HEK293T (cell line): ENCODE measurements at regions not wholly inside any gene's neighbourhood (a gene's known extent, or its start where the extent isn't known, plus 50 kb on each side); places are given as distances from the start of the nearest gene placed in this dataset.

Experiments used
- CTCF ChIA-PET: fragments of 350-600 bp; formaldehyde crosslinking; extraction: SDS; loops from one replicate; lab custom pipeline; 2021; ENCODE audit warnings: antibody characterized with exemption, inconsistent platforms; lab: Yijun Ruan, JAX
- POLR2A ChIA-PET: fragments of 350-600 bp; formaldehyde crosslinking; extraction: SDS; loops from one replicate; lab custom pipeline; 2020; ENCODE audit warnings: antibody characterized with exemption, inconsistent platforms; lab: Yijun Ruan, JAX
- DNase-seq: peaks from one replicate; pipeline ENCODE4 v3.0.0; 2012; ENCODE audit warnings: mixed read lengths; ENCODE audit errors: extremely low spot score
- ARNT ChIP-seq: fragments of 450-650 bp; IDR thresholded peaks from 2 replicates; pipeline ENCODE4 v1.6.1; 2017; ENCODE audit warnings: mild to moderate bottlenecking
- BHLHE40 ChIP-seq: fragments of 450-650 bp; IDR thresholded peaks from 2 replicates; pipeline ENCODE4 v1.6.1; 2016; ENCODE audit warnings: mild to moderate bottlenecking, moderate library complexity, borderline replicate concordance
- CTBP1 ChIP-seq: fragments of 450-650 bp; IDR thresholded peaks from 2 replicates; pipeline ENCODE4 v1.6.1; 2016; ENCODE audit warnings: borderline replicate concordance
- ELF4 ChIP-seq: fragments of 450-650 bp; IDR thresholded peaks from 2 replicates; pipeline ENCODE4 v1.6.1; 2017; ENCODE audit warnings: antibody characterized with exemption
- FOXA1 ChIP-seq: fragments of 450-650 bp; IDR thresholded peaks from 2 replicates; pipeline ENCODE4 v1.6.1; 2016; ENCODE audit warnings: mild to moderate bottlenecking
- FOXK2 ChIP-seq: fragments of 450-650 bp; IDR thresholded peaks from 2 replicates; pipeline ENCODE4 v1.6.1; 2016; ENCODE audit warnings: mild to moderate bottlenecking
- FOXM1 ChIP-seq: fragments of 450-650 bp; IDR thresholded peaks from 2 replicates; pipeline ENCODE4 v1.6.1; 2017; ENCODE audit warnings: mild to moderate bottlenecking, borderline replicate concordance
- HDGF ChIP-seq: fragments of 450-650 bp; IDR thresholded peaks from 2 replicates; pipeline ENCODE4 v1.6.1; 2017; ENCODE audit warnings: antibody characterized with exemption, borderline replicate concordance
- L3MBTL2 ChIP-seq: fragments of 450-650 bp; conservative IDR thresholded peaks from 2 replicates; pipeline ENCODE4 v1.6.1; 2016; ENCODE audit warnings: mild to moderate bottlenecking
- LEF1 ChIP-seq: fragments of 450-650 bp; IDR thresholded peaks from 2 replicates; pipeline ENCODE4 v1.6.1; 2017; ENCODE audit warnings: mild to moderate bottlenecking, borderline replicate concordance
- NFRKB ChIP-seq: fragments of 450-650 bp; IDR thresholded peaks from 2 replicates; pipeline ENCODE4 v1.6.1; 2016; ENCODE audit warnings: mild to moderate bottlenecking, moderate library complexity
- SP1 ChIP-seq: fragments of 450-650 bp; IDR thresholded peaks from 2 replicates; pipeline ENCODE4 v1.6.1; 2017
- SUZ12 ChIP-seq: fragments of 450-650 bp; IDR thresholded peaks from 2 replicates; pipeline ENCODE4 v1.6.1; 2016; ENCODE audit warnings: mild to moderate bottlenecking
- TARDBP ChIP-seq: fragments of 450-650 bp; IDR thresholded peaks from 2 replicates; pipeline ENCODE4 v1.6.1; 2016
- ZNF384 ChIP-seq: fragments of 450-650 bp; IDR thresholded peaks from 2 replicates; pipeline ENCODE4 v1.6.1; 2016
- TF ChIP-seq, protein P1 (sequence below): fragments of 450-650 bp; IDR thresholded peaks from 2 replicates; pipeline ENCODE4 v1.6.1; 2016

DNA sequence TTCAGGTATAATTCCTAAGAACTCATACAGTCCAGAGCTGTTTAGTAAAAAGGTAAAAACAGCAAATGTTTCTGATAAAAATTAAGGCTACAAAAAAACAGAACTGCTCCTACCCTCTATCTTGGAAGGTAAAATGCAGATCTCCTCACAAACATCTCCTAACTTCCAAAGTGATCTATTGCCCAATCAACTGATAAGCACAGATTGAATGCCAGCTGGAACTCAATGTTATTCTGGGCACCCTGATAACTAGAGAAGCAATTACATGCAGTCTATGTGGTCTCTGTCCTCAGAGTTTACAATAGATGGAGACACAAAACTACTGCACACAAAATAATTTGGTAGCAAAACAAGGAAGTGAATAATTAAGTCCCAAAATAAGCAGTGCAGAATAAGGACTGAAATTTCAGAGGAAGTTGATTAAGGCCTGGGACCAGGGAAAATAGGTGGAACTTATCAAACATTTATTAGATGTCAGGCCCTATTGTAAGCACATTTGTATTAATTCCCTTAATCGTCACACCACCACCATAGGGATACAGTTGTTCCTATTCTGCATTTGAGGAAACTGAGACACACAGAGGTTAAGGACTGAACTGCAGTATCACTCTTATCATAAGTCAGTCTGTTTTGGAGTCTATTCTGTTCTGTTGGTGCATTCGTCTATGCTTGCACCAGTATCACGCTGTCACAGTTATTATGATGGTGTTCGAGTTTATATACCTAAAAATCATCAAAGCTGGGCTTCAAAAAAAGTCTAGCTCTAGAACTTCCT, 102.2 kb upstream of the TARS1 start:
- ChIA-PET CTCF (interaction anchor here (0.6 kb wide), 1 partner anchor 23 kb away, joined by 4 read pairs; no protein-coding TSS in a partner anchor), POLR2A (no interaction called here)
- DNase-seq, result no peak
- TF ChIP-seq L3MBTL2 (no peak), HDGF (no peak), LEF1 (no peak), NFRKB (no peak), FOXM1 (no peak), FOXK2 (no peak), CTBP1 (no peak), SUZ12 (no peak), TARDBP (no peak), BHLHE40 (no peak), ZNF384 (no peak), FOXA1 (no peak)

DNA sequence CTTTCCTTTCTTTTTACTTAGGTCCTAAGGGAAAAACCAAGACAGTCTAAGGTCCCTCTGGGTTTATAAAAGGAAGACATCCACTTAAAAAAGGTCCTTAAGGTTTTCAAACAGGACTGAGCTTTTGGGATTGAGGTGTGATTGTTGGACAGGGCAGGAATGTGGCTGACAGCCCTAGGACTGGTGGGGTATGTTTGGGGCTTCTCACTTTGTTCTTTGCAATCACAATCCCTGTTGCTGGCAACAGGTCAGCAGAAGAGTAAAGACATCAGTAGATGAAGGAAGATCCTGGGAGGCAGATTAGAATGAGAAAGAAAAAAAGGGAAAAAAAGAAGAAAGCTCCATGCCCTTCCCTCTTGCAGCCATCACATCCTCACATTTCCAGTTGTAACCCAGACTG, 101.4 kb upstream of the TARS1 start:
- ChIA-PET CTCF (interaction anchor here (0.6 kb wide), 1 partner anchor 24 kb away, joined by 4 read pairs; no protein-coding TSS in a partner anchor), POLR2A (no interaction called here)
- no peak for DNase-seq
- TF ChIP-seq ZNF384, result no peak

DNA sequence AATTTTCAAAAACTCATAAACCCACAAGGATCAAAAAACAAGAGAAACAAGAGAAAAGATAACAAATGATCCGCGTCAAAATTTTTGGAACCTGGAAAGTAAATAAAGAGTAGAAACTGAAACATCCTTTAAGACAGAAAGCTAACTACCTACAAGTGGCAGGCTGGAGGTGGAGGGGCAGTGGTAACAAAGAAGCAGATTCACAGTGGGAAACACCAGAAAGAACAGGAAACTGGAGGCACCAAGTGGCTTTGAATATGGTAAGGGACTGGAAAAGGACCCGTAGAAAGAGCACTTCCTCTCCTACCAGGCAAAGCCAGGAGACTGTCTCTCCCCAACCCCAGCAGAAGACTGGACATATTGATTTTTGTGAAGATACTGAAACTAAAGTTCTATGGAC, 100.6 kb upstream of the TARS1 start:
- no peak for TF ChIP-seq FOXK2
- TF ChIP-seq, protein P1, sequence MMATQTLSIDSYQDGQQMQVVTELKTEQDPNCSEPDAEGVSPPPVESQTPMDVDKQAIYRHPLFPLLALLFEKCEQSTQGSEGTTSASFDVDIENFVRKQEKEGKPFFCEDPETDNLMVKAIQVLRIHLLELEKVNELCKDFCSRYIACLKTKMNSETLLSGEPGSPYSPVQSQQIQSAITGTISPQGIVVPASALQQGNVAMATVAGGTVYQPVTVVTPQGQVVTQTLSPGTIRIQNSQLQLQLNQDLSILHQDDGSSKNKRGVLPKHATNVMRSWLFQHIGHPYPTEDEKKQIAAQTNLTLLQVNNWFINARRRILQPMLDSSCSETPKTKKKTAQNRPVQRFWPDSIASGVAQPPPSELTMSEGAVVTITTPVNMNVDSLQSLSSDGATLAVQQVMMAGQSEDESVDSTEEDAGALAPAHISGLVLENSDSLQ, result no peak
- no peak for DNase-seq
- ChIA-PET CTCF (no interaction called here), POLR2A (no interaction called here)

DNA sequence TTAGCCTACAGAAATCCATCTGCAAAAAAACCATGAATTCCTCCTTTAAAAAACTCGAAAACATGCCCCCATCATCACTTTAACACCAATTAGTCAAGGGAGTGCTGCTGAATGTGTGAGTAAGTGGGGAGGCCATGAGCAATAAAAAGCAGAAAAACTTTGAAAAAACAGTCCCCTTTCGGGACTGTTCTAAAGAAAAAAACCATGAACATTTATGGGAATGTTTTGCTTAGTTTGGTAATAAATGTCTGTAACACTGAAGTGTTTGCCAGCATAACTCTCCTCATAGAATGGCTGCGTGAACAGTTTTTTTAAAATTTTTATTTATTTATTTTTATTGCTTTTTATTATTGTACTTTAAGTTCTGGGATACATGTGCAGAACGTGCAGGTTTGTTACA, 99.4 kb upstream of the TARS1 start:
- POLR2A ChIA-PET, result no interaction called here
- no peak for TF ChIP-seq ARNT
- TF ChIP-seq TARDBP, result no peak
- no peak for TF ChIP-seq HDGF
- no peak for TF ChIP-seq LEF1
- TF ChIP-seq, protein P1, result no peak
- no peak for TF ChIP-seq FOXA1
- TF ChIP-seq SUZ12, result no peak
- no peak for TF ChIP-seq CTBP1
- TF ChIP-seq FOXK2, result no peak
- no peak for TF ChIP-seq ZNF384
- no peak for TF ChIP-seq ELF4
- no peak for TF ChIP-seq NFRKB
- no peak for TF ChIP-seq SP1
- no peak for DNase-seq
- CTCF ChIA-PET, result no interaction called here

DNA sequence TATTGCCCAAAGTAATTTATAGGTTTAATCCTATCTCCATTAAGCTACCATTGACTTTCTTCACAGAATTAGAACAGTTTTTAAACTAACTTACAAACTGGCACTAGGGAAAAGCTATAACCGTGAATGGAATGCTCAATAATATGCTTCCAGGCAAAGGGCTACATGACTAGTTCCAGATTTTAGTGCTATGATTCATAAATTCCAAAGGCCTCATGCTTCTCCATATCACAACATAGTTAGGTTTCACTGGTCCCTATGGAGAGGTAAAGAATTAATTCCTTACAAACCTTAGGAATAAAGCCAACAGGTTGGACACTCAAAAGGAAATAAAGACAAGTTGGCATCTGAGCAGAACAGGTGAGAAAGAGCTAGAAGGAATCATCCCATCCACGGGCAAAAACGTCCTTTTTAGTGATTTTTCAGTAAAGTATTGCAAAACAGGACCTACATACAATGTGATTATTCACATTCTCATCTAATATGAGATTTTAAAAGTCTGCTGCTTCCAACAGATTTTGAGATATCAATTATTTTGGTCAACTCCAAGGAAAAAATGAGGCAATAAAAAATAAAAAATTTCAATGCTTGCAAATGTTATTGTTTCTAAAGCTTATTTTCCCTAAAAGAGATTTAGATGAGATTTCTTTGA, 97.0 kb upstream of the TARS1 start:
- DNase-seq, result no peak
- no peak for TF ChIP-seq NFRKB
- no peak for TF ChIP-seq BHLHE40
- no peak for TF ChIP-seq LEF1
- TF ChIP-seq CTBP1, result no peak
- no peak for TF ChIP-seq SP1
- no peak for TF ChIP-seq ZNF384
- TF ChIP-seq FOXK2, result no peak
- TF ChIP-seq FOXM1, result no peak
- TF ChIP-seq, protein P1, result no peak
- no peak for TF ChIP-seq ARNT
- no peak for TF ChIP-seq HDGF
- no peak for TF ChIP-seq TARDBP
- TF ChIP-seq FOXA1, result no peak
- no peak for TF ChIP-seq L3MBTL2
- POLR2A ChIA-PET, result no interaction called here
- CTCF ChIA-PET, result interaction anchor here (0.6 kb wide), 1 partner anchor 94 kb away, joined by 5 read pairs; no protein-coding TSS in a partner anchor

DNA sequence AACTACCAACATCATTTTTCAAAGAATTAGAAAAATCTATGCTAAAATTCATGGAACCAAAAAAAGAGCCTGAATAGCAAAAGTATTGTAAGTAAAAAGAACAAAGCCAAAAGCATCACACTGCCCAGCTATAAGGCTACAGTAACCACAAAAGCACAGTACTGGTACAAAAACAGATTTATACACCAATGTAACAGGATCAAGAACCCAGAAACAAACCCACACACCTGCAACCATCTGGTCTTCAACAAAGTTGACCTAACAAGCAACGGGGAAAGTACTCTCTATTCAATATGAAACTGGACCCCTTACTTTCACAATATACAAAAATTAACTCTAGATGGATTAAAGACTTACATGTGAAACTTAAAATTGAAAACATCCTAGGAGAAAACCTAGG, 94.2 kb upstream of the TARS1 start:
- CTCF ChIA-PET, result no interaction called here
- TF ChIP-seq FOXK2, result no peak
- no peak for TF ChIP-seq BHLHE40
- no peak for TF ChIP-seq L3MBTL2
- TF ChIP-seq, protein P1, result no peak
- no peak for TF ChIP-seq TARDBP
- TF ChIP-seq ARNT, result no peak
- no peak for TF ChIP-seq HDGF
- no peak for TF ChIP-seq SUZ12
- no peak for TF ChIP-seq ELF4
- no peak for TF ChIP-seq CTBP1
- no peak for TF ChIP-seq NFRKB
- no peak for TF ChIP-seq FOXA1
- no peak for TF ChIP-seq SP1
- no peak for TF ChIP-seq LEF1
- TF ChIP-seq FOXM1, result no peak
- DNase-seq, result no peak
- POLR2A ChIA-PET, result no interaction called here
